ENCODE measurements at regions not wholly inside any gene's neighbourhood (a gene's known extent, or its start where the extent isn't known, plus 50 kb on each side); places are given as distances from the start of the nearest gene placed in this dataset.

- H3K79me2 ChIP-seq (ENCODE audit: insufficient read depth, low read length): no peaks in the 10 kb centered on the region
- no peaks in the 10 kb centered on the region for H3K36me3 ChIP-seq (ENCODE audit: insufficient read depth, low read length)
- no peaks in the 10 kb centered on the region for H3F3A ChIP-seq (ENCODE audit: low read depth)
- no peak overlapping the region for H2AFZ ChIP-seq (ENCODE audit: low read length)
- no peaks in the 10 kb centered on the region for H3K4me1 ChIP-seq (ENCODE audit: insufficient read depth, low read length, poor library complexity, severe bottlenecking)
- no peak overlapping the region for H3K4me2 ChIP-seq (ENCODE audit: low read depth, low read length, poor library complexity, severe bottlenecking)
- H3K9ac ChIP-seq (ENCODE audit: low read depth, low read length, poor library complexity, severe bottlenecking): no peak overlapping the region
- no peaks in the 10 kb centered on the region for H3K27me3 ChIP-seq (ENCODE audit: insufficient read depth, low read length, poor library complexity, severe bottlenecking)
- TF ChIP-seq EZH2phosphoT487 (IDR thresholded peaks at IDR 0.05; ENCODE audit: borderline replicate concordance) (no peak), CTCF (conservative IDR thresholded peaks at IDR 0.05; ENCODE audit: low read length) (no peak)
- peaks cover 12% of the 10 kb centered on the region for H3K9me3 ChIP-seq (ENCODE audit: insufficient read depth, low read depth, low read length)
- no peaks in the 10 kb centered on the region for H3K9me2 ChIP-seq (replicated peaks; ENCODE audit: low read depth, low read length)
- H3K4me3 ChIP-seq (ENCODE audit: low read length, poor library complexity, severe bottlenecking): no peak overlapping the region
- H4K20me1 ChIP-seq (ENCODE audit: insufficient read depth, low read length, poor library complexity, severe bottlenecking): no peaks in the 10 kb centered on the region
These were observed 64.0 kb upstream of the FIBIN start for GRCh38 chr11:26929806-26930517.

GRCh38 chr11:26930518-26931247, 63.2 kb upstream of the FIBIN start:
- no peak overlapping the region for H3K4me3 ChIP-seq (ENCODE audit: low read length, poor library complexity, severe bottlenecking)
- H3K36me3 ChIP-seq (ENCODE audit: insufficient read depth, low read length): no peaks in the 10 kb centered on the region
- H3K4me1 ChIP-seq (ENCODE audit: insufficient read depth, low read length, poor library complexity, severe bottlenecking): no peaks in the 10 kb centered on the region
- no peak for TF ChIP-seq EZH2phosphoT487 (IDR thresholded peaks at IDR 0.05; ENCODE audit: borderline replicate concordance)
- TF ChIP-seq CTCF (conservative IDR thresholded peaks at IDR 0.05; ENCODE audit: low read length): no peak
- H2AFZ ChIP-seq (ENCODE audit: low read length): no peak overlapping the region
- no peak overlapping the region for H3K4me2 ChIP-seq (ENCODE audit: low read depth, low read length, poor library complexity, severe bottlenecking)
- H4K20me1 ChIP-seq (ENCODE audit: insufficient read depth, low read length, poor library complexity, severe bottlenecking): no peaks in the 10 kb centered on the region
- no peaks in the 10 kb centered on the region for H3K9me2 ChIP-seq (replicated peaks; ENCODE audit: low read depth, low read length)
- H3K9me3 ChIP-seq (ENCODE audit: insufficient read depth, low read depth, low read length): peaks cover 12% of the 10 kb centered on the region
- no peak overlapping the region for H3K9ac ChIP-seq (ENCODE audit: low read depth, low read length, poor library complexity, severe bottlenecking)
- H3K79me2 ChIP-seq (ENCODE audit: insufficient read depth, low read length): no peaks in the 10 kb centered on the region
- H3F3A ChIP-seq (ENCODE audit: low read depth): no peaks in the 10 kb centered on the region
- no peaks in the 10 kb centered on the region for H3K27me3 ChIP-seq (ENCODE audit: insufficient read depth, low read length, poor library complexity, severe bottlenecking)

GRCh38 chr11:26931248-26931631, 62.7 kb upstream of the FIBIN start:
- Histone ChIP-seq H3K36me3 (ENCODE audit: insufficient read depth, low read length) (no peaks in the 10 kb centered on the region), H3K79me2 (ENCODE audit: insufficient read depth, low read length) (no peaks in the 10 kb centered on the region), H3K4me1 (ENCODE audit: insufficient read depth, low read length, poor library complexity, severe bottlenecking) (no peaks in the 10 kb centered on the region), H3K4me3 (ENCODE audit: low read length, poor library complexity, severe bottlenecking) (no peak overlapping the region), H3K9me3 (ENCODE audit: insufficient read depth, low read depth, low read length) (peaks cover 12% of the 10 kb centered on the region), H3K9ac (ENCODE audit: low read depth, low read length, poor library complexity, severe bottlenecking) (no peak overlapping the region), H4K20me1 (ENCODE audit: insufficient read depth, low read length, poor library complexity, severe bottlenecking) (no peaks in the 10 kb centered on the region), H3K4me2 (ENCODE audit: low read depth, low read length, poor library complexity, severe bottlenecking) (no peak overlapping the region), H3K9me2 (replicated peaks; ENCODE audit: low read depth, low read length) (no peaks in the 10 kb centered on the region), H2AFZ (ENCODE audit: low read length) (no peak overlapping the region), H3F3A (ENCODE audit: low read depth) (no peaks in the 10 kb centered on the region), H3K27me3 (ENCODE audit: insufficient read depth, low read length, poor library complexity, severe bottlenecking) (no peaks in the 10 kb centered on the region)
- TF ChIP-seq EZH2phosphoT487 (IDR thresholded peaks at IDR 0.05; ENCODE audit: borderline replicate concordance): no peak
- no peak for TF ChIP-seq CTCF (conservative IDR thresholded peaks at IDR 0.05; ENCODE audit: low read length)

All from Loucy (cell line).